Uterus (tissue), 2 donors: ENCODE measurements at regions not wholly inside any gene's neighbourhood (a gene's known extent, or its start where the extent isn't known, plus 50 kb on each side); places are given as distances from the start of the nearest gene placed in this dataset.

Source experiments
- POLR2A ChIP-seq, 2 donors: fragments of 450-650 bp; IDR thresholded peaks; one replicate each; pipeline ENCODE4 v1.6.1; 2016; ENCODE audit warnings: antibody characterized with exemption in 2 of 2, mild to moderate bottlenecking in 1 of 2, moderate library complexity in 1 of 2
- TF ChIP-seq, protein P1 (sequence below), 4 experiments: fragments of 200-600 bp in 2 of 4; fragments of 450-650 bp in 2 of 4; sonication (generic) in 2 of 4; IDR thresholded peaks; one replicate each; pipeline ENCODE4 v1.5.1; 2016 to 2019; ENCODE audit warnings: antibody characterized with exemption in 4 of 4, mild to moderate bottlenecking in 2 of 4, moderate library complexity in 1 of 4

DNA sequence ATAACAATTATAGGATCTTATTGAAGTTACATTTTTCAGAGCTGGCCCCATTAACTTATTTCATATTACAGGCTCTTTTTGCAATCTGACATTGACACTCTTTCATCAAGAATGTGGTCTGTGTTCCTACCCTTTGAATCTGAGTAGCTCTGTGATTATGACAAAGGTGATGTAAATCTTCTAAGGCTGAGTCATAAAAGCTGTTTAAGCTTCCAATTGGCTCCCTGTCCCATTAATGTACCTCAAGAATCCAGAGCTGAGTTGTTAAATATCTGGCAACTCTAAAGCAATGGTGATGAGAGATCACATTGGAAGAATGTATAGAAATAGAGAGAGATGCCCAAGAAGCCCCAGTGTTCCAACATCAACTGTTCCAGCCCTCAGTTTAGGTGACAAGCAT, 178.5 kb upstream of the DEPDC1 start:
- TF ChIP-seq, protein P1, sequence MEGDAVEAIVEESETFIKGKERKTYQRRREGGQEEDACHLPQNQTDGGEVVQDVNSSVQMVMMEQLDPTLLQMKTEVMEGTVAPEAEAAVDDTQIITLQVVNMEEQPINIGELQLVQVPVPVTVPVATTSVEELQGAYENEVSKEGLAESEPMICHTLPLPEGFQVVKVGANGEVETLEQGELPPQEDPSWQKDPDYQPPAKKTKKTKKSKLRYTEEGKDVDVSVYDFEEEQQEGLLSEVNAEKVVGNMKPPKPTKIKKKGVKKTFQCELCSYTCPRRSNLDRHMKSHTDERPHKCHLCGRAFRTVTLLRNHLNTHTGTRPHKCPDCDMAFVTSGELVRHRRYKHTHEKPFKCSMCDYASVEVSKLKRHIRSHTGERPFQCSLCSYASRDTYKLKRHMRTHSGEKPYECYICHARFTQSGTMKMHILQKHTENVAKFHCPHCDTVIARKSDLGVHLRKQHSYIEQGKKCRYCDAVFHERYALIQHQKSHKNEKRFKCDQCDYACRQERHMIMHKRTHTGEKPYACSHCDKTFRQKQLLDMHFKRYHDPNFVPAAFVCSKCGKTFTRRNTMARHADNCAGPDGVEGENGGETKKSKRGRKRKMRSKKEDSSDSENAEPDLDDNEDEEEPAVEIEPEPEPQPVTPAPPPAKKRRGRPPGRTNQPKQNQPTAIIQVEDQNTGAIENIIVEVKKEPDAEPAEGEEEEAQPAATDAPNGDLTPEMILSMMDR (IDR thresholded peaks at IDR 0.05): no peak
- TF ChIP-seq POLR2A (IDR thresholded peaks at IDR 0.05): no peak
